ENCODE measurements at regions not wholly inside any gene's neighbourhood (a gene's known extent, or its start where the extent isn't known, plus 50 kb on each side); places are given as distances from the start of the nearest gene placed in this dataset.
A peak's percentile ranks its signal among the peaks of the same experiment; 100 is the strongest.

DNA sequence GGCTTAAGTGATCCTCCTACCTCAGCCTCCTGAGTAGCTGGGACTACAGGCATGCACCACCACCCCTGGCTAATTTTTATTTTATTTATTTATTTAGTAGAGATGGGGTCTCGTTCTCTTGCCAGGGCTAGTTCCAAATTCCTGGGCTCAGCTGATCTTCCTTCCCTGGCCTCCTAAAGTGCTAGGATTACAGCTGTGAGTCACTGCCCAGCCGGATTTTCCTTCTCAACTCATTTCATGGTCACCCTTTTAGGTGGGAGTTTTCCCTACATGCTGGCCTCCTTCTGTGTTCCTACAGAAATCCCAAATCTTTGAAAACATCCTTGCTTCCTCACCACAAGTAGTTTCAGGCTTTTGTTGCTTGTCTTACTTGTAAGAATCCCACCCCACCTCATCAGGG, 102.1 kb upstream of the SIAH1 start:
- peak; percentile 36 for DNase-seq (ENCODE audit: low read depth)
- no peaks in the 10 kb centered on the region for H3K9me3 ChIP-seq (ENCODE audit: control insufficient read depth, low read length)
- no peaks in the 10 kb centered on the region for H3K36me3 ChIP-seq (ENCODE audit: control insufficient read depth, insufficient read depth, low read length, severe bottlenecking)

DNA sequence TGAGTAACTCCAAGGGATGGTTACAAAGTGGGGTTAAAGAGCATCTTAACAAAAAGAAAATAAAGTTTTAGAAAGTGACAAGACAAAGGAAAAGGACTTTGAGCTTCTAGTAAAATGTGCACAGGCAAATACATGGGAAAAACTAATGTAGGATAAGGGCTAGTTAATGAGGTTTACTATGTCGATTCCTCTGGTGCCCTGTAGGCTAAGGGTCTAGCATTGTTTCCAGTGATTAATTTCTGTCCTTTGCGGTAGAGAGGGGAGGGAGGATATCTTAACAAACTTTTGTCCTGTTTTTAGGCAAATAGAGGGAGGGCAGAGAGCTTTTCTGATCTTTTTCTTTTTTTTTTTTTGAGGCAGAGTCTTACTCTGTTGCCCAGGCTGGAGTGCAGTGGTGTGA, 96.6 kb upstream of the SIAH1 start:
- peak overlapping the region; percentile 50 for H3K4me3 ChIP-seq (ENCODE audit: low read length)
- H3K9ac ChIP-seq (ENCODE audit: low read length), result peak overlapping the region; percentile 69
- H3K4me1 ChIP-seq (ENCODE audit: control insufficient read depth, insufficient read depth, low read length), result peaks cover 24% of the 10 kb centered on the region
- H3K27me3 ChIP-seq (replicated peaks; ENCODE audit: control insufficient read depth, insufficient read depth, low read length), result no peaks in the 10 kb centered on the region
- no peak for DNase-seq (ENCODE audit: low read depth)
- no peaks in the 10 kb centered on the region for H3K36me3 ChIP-seq (ENCODE audit: control insufficient read depth, insufficient read depth, low read length, severe bottlenecking)
- H3K9me3 ChIP-seq (ENCODE audit: control insufficient read depth, low read length), result peaks cover 5% of the 10 kb centered on the region

More for the DNA sequence above, 102.1 kb upstream of the SIAH1 start:
- no peak overlapping the region for H3K4me3 ChIP-seq (ENCODE audit: low read length)
- peaks cover 14% of the 10 kb centered on the region for H3K4me1 ChIP-seq (ENCODE audit: control insufficient read depth, insufficient read depth, low read length)
- H3K27me3 ChIP-seq (replicated peaks; ENCODE audit: control insufficient read depth, insufficient read depth, low read length), result no peaks in the 10 kb centered on the region
- no peak overlapping the region for H3K9ac ChIP-seq (ENCODE audit: low read length)

DNA sequence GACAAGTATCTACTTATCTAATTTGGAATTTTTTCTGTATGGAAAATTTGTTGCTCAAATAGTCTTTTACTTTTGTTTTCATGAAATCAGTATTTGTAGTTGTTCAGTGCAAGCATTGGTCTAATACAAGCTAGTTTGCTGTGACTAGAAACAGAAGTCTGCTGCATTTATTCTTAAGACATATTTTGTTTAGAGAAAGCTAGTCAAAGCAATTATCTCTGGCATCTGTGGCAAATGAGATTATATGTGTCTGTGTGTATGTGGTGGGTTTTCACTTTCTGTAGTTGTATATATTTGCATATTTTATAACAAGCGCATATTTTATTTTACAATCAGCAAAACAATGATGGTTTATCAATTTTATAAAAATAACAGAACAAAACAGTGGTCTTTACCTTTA, 96.0 kb upstream of the SIAH1 start:
- no peaks in the 10 kb centered on the region for H3K36me3 ChIP-seq (ENCODE audit: control insufficient read depth, insufficient read depth, low read length, severe bottlenecking)
- H3K9ac ChIP-seq (ENCODE audit: low read length), result peak overlapping the region; percentile 69
- H3K4me3 ChIP-seq (ENCODE audit: low read length), result no peak overlapping the region
- peaks cover 5% of the 10 kb centered on the region for H3K9me3 ChIP-seq (ENCODE audit: control insufficient read depth, low read length)
- no peak for DNase-seq (ENCODE audit: low read depth)
- no peaks in the 10 kb centered on the region for H3K27me3 ChIP-seq (replicated peaks; ENCODE audit: control insufficient read depth, insufficient read depth, low read length)
- peaks cover 24% of the 10 kb centered on the region for H3K4me1 ChIP-seq (ENCODE audit: control insufficient read depth, insufficient read depth, low read length)

DNA sequence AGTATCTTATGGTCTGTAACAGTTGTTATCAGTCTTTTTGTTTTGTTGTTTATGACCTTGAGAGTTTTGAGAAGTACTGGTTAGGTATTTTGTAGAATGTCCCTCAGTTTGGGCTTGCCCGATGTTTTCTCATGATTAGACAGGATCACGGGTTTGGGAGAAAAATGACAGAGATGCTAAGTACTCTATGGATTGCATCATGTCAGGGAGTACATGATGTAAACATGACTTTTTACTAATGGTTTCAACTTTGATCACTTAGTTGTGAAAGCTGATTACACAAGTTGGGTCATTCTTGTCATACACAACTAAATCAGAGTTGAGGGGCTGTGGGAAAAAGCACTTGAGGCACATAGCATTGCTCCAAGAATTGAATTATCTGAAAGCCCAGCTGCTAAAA, 94.7 kb upstream of the SIAH1 start:
- H3K4me1 ChIP-seq (ENCODE audit: control insufficient read depth, insufficient read depth, low read length), result peaks cover 24% of the 10 kb centered on the region
- peaks cover 5% of the 10 kb centered on the region for H3K9me3 ChIP-seq (ENCODE audit: control insufficient read depth, low read length)
- H3K4me3 ChIP-seq (ENCODE audit: low read length), result no peak overlapping the region
- no peak overlapping the region for H3K9ac ChIP-seq (ENCODE audit: low read length)
- peak; percentile 28 for DNase-seq (ENCODE audit: low read depth)
- H3K36me3 ChIP-seq (ENCODE audit: control insufficient read depth, insufficient read depth, low read length, severe bottlenecking), result no peaks in the 10 kb centered on the region
- H3K27me3 ChIP-seq (replicated peaks; ENCODE audit: control insufficient read depth, insufficient read depth, low read length), result no peaks in the 10 kb centered on the region

DNA sequence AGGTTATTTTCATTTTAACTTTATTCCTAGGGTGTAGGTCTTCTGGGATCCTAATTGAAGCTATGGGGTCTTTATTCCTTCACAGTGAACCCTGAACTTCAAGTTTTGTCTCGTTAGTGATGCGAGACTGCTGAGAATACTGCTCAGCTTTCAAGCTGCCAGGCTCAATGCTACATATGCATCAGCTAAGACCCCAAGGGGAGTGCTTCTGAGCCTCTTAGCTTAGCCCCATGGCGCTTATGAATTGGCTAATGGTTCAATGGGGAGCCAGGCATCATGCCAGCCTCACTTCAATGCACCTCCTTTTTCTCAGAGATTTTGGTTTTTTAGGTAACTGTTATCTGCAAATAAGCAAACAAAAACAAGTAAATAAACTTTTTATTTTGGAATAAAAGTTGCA, 94.1 kb upstream of the SIAH1 start:
- no peak overlapping the region for H3K4me3 ChIP-seq (ENCODE audit: low read length)
- no peaks in the 10 kb centered on the region for H3K36me3 ChIP-seq (ENCODE audit: control insufficient read depth, insufficient read depth, low read length, severe bottlenecking)
- H3K9me3 ChIP-seq (ENCODE audit: control insufficient read depth, low read length), result peaks cover 5% of the 10 kb centered on the region
- no peak overlapping the region for H3K9ac ChIP-seq (ENCODE audit: low read length)
- no peak for DNase-seq (ENCODE audit: low read depth)
- H3K4me1 ChIP-seq (ENCODE audit: control insufficient read depth, insufficient read depth, low read length), result peaks cover 24% of the 10 kb centered on the region
- no peaks in the 10 kb centered on the region for H3K27me3 ChIP-seq (replicated peaks; ENCODE audit: control insufficient read depth, insufficient read depth, low read length)

DNA sequence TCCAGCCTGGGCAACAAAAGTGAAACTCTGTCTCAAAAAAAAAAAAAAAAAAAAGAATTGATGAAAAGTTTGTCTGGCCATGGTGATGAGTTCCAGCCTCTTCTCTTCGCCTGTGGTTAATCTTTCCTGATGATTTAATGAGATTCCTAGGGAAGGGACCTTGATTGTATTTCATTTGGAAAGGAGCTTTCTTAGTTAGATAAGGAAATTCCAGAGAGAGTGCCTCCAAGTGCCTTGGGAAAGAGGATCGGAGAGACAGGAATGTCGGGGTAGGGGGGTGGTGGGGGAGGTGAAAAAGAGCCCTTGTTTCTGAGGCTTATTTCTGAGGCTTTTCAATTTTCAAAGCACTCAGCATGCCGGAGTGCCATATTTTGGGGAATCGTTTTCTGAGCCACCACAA, 93.2 kb upstream of the SIAH1 start:
- Histone ChIP-seq H3K9me3 (ENCODE audit: control insufficient read depth, low read length) (peaks cover 5% of the 10 kb centered on the region), H3K4me1 (ENCODE audit: control insufficient read depth, insufficient read depth, low read length) (peaks cover 24% of the 10 kb centered on the region), H3K9ac (ENCODE audit: low read length) (no peak overlapping the region), H3K27me3 (replicated peaks; ENCODE audit: control insufficient read depth, insufficient read depth, low read length) (no peaks in the 10 kb centered on the region), H3K4me3 (ENCODE audit: low read length) (no peak overlapping the region), H3K36me3 (ENCODE audit: control insufficient read depth, insufficient read depth, low read length, severe bottlenecking) (no peaks in the 10 kb centered on the region)
- DNase-seq (ENCODE audit: low read depth), result no peak

DNA sequence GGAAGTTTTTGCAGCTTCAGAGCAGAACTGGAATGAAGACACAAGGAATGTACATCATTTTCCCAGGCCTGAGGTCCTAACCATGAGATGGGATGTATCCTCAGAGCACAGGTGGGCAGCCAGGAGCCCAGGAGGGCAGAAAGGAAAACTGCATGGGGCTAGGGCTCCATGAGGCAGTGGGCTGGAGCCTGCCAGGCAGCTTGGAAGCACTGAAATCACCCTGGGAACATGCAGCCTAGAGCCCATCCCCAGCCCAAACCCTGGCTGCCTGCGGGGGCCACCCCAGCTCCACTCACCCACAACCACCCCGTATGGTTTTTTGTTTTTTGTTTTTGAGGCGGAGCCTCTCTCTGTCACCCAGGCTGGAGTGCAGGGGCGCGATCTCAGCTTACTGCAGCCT, 86.2 kb upstream of the SIAH1 start:
- Histone ChIP-seq H3K27me3 (replicated peaks; ENCODE audit: control insufficient read depth, insufficient read depth, low read length) (no peaks in the 10 kb centered on the region), H3K4me3 (ENCODE audit: low read length) (no peak overlapping the region), H3K9ac (ENCODE audit: low read length) (no peak overlapping the region), H3K9me3 (ENCODE audit: control insufficient read depth, low read length) (peaks cover 6% of the 10 kb centered on the region), H3K36me3 (ENCODE audit: control insufficient read depth, insufficient read depth, low read length, severe bottlenecking) (no peaks in the 10 kb centered on the region), H3K4me1 (ENCODE audit: control insufficient read depth, insufficient read depth, low read length) (no peaks in the 10 kb centered on the region)
- no peak for DNase-seq (ENCODE audit: low read depth)

DNA sequence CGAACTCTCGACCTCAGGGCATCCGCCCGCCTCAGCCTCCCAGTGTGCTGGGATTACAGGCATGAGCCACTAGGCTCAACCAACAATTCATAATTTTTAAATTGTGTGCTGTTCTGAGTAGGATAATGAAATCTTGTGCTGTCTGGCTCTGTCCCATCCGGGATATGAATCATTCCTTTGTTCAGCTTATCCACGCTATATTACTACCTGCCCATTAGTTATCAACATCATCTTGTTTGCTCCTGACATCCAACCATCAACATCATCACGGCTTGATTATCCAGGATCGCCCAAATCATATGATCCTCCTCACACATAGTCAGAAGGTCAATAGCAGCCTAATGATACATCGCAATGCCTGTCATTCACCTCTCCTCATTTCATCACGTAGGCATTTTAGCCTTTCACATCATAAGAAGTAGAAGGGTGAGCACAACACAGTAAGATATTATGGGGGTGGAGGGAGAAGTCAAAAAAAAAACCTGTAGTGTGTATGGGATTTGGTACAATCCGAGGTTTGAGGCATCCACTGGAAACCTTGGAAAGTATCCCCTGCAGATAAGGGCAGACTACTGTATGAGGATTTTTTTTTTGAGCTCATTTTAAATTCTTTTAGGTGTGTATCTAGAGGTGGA, 77.0 kb upstream of the SIAH1 start:
- H3K9me3 ChIP-seq (ENCODE audit: control insufficient read depth, low read length), result peaks cover 8% of the 10 kb centered on the region
- no peak overlapping the region for H3K4me3 ChIP-seq (ENCODE audit: low read length)
- no peaks in the 10 kb centered on the region for H3K27me3 ChIP-seq (replicated peaks; ENCODE audit: control insufficient read depth, insufficient read depth, low read length)
- H3K36me3 ChIP-seq (ENCODE audit: control insufficient read depth, insufficient read depth, low read length, severe bottlenecking), result no peaks in the 10 kb centered on the region
- H3K9ac ChIP-seq (ENCODE audit: low read length), result no peak overlapping the region
- DNase-seq (ENCODE audit: low read depth), result no peak
- peaks cover 3% of the 10 kb centered on the region for H3K4me1 ChIP-seq (ENCODE audit: control insufficient read depth, insufficient read depth, low read length)

DNA sequence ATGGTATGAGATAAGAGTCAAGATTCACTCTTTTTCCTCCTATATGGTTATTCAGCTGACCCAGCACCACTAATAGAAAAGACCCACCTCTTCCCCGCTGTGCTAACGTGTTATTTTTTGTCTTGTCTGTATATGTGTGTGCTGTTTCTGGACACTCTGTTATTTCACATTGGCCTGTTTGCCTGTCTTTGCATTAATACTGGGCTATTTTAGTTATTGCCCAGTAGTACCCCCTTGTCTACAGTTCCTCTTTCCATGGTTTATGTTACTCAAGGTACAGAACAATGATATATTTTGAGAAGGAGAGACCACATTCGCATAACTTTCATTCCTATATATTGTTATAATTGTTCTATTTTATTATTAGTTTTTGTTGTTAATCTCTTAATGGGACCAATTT, 74.0 kb upstream of the SIAH1 start:
- no peak overlapping the region for H3K4me3 ChIP-seq (ENCODE audit: low read length)
- no peaks in the 10 kb centered on the region for H3K36me3 ChIP-seq (ENCODE audit: control insufficient read depth, insufficient read depth, low read length, severe bottlenecking)
- no peak overlapping the region for H3K9ac ChIP-seq (ENCODE audit: low read length)
- peaks cover 8% of the 10 kb centered on the region for H3K27me3 ChIP-seq (replicated peaks; ENCODE audit: control insufficient read depth, insufficient read depth, low read length)
- peaks cover 5% of the 10 kb centered on the region for H3K9me3 ChIP-seq (ENCODE audit: control insufficient read depth, low read length)
- H3K4me1 ChIP-seq (ENCODE audit: control insufficient read depth, insufficient read depth, low read length), result peaks cover 3% of the 10 kb centered on the region
- no peak for DNase-seq (ENCODE audit: low read depth)

DNA sequence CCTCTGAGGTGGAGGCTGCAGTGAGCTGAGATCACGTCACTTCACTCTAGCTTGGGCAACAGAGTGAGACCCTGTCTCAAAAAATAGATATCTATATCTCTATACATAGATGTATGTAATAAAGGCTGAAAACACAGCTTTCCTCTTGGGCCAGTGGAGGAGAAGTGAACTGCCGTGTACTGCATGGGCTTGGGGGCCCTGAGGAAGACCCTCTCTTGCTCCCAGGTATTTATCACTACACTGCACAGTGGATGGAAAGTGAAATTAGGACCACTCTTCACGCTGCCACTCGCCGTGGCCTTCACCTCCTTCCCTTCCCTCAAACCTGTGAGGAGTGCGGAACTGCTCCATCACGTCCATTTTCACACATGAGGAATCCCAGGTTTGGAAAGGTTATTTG, 68.8 kb upstream of the SIAH1 start:
- Histone ChIP-seq H3K27me3 (replicated peaks; ENCODE audit: control insufficient read depth, insufficient read depth, low read length) (peaks cover 8% of the 10 kb centered on the region), H3K9me3 (ENCODE audit: control insufficient read depth, low read length) (no peaks in the 10 kb centered on the region), H3K9ac (ENCODE audit: low read length) (no peak overlapping the region), H3K4me3 (ENCODE audit: low read length) (no peak overlapping the region), H3K36me3 (ENCODE audit: control insufficient read depth, insufficient read depth, low read length, severe bottlenecking) (no peaks in the 10 kb centered on the region), H3K4me1 (ENCODE audit: control insufficient read depth, insufficient read depth, low read length) (peaks cover 10% of the 10 kb centered on the region)
- DNase-seq (ENCODE audit: low read depth), result no peak

DNA sequence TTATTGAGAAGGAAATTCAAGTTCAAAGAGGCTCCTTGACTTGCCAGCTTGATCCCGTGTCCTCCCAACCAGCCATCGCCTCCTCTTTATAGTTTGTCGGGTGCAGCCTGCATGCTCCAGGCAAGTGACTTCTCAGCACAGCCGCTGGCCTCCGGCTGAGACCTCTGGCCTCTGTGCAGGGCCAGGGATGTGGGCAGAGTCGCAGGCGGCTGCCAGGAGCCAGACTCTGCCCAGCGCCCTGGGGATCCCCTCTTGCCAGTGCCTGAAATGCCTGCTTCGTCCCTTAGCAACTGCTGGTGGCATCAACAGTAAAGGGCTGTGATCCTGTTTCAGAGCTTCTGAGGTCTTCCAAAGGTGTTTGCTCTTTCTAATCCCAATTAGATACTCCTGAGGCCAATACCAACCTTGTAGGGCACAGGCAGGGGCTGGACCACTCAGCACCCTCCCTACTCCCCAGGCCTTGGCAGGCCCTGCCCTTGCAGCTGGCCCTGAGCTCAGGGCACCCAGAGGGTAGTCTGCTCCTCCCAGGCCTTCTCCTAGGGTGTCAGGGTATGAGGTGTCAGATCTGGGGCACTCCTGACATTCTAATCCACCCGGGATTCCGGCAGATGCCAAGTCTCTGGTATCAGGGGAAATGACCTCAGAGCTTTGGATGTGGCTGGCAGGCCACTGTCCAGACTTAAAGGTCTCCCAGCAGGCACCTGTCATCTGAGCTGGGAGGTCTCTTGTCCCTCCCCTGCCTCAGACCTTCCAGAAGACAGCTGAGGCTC, 68.0 kb upstream of the SIAH1 start:
- Histone ChIP-seq H3K4me3 (ENCODE audit: low read length) (no peak overlapping the region), H3K9me3 (ENCODE audit: control insufficient read depth, low read length) (no peaks in the 10 kb centered on the region), H3K4me1 (ENCODE audit: control insufficient read depth, insufficient read depth, low read length) (peaks cover 8% of the 10 kb centered on the region), H3K27me3 (replicated peaks; ENCODE audit: control insufficient read depth, insufficient read depth, low read length) (peaks cover 8% of the 10 kb centered on the region), H3K36me3 (ENCODE audit: control insufficient read depth, insufficient read depth, low read length, severe bottlenecking) (no peaks in the 10 kb centered on the region), H3K9ac (ENCODE audit: low read length) (no peak overlapping the region)
- no peak for DNase-seq (ENCODE audit: low read depth)
